GM19025 (cell line): ENCODE measurements at regions not wholly inside any gene's neighbourhood (a gene's known extent, or its start where the extent isn't known, plus 50 kb on each side); places are given as distances from the start of the nearest gene placed in this dataset.
"Not testable (repeated sequence)": the region's sequence is repeated elsewhere in the genome, so short reads cannot be mapped to it uniquely, and the experiment has no call there.

ENCODE experiments used
- ATAC-seq: cut with Tn5 transposase; IDR thresholded peaks from one replicate; pipeline ENCODE4 v1.9.1; 2021; ENCODE audit warnings: mild to moderate bottlenecking, low read depth, moderate library complexity; ENCODE audit not compliant: unreplicated experiment

DNA sequence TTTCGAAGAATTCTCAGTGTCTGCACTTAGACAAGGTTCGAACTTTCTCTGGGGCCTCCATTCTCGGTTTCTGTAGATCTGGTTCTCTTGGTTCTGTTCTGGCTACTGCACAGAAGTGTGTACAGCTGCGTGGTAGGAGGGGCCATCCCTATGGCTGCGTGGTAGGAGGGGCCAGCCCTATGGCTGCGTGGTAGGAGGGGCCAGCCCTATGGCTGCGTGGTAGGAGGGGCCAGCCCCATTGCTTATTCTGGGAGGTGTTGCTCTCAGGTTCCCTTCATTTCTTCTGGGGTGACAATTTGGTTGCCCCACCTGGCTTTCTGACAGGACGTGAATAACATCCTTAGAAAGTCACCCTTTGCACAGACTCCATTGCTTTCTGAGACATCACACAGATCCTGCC, 65.2 kb upstream of the CHST15 start:
- ATAC-seq: no peak

- ATAC-seq: no peak
These were observed 63.9 kb upstream of the CHST15 start for GRCh38 chr10:124157271-124157681.

- no peak for ATAC-seq
These were observed 63.3 kb upstream of the CHST15 start for GRCh38 chr10:124156524-124157260.

- no peak for ATAC-seq
These were observed 62.5 kb upstream of the CHST15 start for GRCh38 chr10:124155781-124156435.

GRCh38 chr10:124153023-124153826, 59.8 kb upstream of the CHST15 start:
- ATAC-seq: peak; percentile 54

DNA sequence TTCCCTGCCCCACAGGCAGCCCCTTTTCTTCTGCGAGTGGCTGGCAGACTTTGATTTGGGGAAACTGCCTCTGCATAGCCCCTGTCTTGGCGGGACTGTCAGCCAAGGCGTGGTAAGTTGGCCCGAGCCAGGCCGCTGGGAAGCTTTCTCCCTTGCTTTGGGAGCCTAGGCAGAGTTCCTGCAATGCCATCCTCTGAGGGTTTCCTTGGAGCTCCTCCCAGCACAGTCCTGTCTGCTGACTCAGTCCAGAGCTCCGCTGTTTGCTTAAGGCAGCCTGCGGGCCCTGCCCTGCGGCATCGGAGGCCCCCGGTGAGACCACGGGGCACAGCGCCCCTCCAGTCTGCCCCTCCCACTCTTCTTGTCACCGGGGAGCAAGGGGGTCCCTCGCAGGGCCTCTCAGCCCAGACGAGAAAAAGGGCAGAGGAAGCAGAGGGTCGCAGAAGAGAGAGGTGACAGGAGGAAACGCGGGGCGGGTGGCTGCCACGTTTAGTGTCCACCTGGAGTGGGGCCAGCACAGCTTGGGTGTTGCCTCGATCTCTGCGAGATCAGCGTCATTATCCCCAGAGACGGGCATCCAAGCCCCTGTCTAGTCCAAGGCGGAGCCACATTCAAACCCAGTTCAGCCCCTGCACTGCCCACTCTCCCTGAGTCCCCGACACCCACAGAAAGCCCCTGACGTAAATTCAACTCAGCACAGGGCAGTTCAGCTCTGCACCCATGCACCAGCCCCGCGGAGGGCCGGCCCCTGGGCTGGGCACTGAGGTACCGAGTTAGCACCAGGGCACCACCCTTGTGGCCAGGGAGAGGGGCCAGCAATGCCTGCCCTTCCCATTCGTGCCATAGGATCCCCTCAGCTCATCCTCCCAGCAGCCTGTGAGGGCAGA, 59.0 kb upstream of the CHST15 start:
- no peak for ATAC-seq

DNA sequence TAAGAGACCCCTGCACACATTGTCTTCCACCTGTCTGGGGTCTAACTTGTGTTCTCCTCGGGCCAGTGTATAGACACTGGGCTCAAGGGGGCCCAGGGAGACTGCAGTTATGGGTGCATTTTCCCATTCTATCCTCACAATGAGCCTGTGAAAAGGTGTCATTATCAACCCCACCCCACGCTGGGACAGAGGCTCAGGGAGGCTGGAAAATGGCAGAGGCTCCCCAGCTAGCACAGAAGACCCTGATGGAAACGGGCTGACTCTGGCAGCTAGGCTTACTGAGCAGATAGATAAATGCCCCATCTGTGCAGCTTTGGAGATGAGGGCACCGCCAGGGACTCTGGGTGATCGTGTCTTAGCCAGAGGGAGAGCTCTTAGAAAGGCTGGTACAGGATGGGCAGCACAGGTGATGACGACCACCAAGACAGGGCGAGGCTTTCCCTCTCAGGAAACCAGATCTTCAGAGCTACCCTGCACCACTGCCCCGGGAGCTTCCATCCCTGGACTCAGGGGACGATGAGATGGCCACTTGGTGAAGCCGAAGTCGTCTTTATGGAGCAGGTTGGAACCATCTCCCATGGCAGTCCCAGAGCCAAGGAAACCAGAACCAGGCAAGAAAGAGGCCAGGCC, 58.2 kb upstream of the CHST15 start:
- no peak for ATAC-seq

GRCh38 chr10:124150807-124151417, 57.5 kb upstream of the CHST15 start:
- no peak for ATAC-seq

- ATAC-seq: no peak
These were observed 56.9 kb upstream of the CHST15 start for GRCh38 chr10:124150189-124150806.

DNA sequence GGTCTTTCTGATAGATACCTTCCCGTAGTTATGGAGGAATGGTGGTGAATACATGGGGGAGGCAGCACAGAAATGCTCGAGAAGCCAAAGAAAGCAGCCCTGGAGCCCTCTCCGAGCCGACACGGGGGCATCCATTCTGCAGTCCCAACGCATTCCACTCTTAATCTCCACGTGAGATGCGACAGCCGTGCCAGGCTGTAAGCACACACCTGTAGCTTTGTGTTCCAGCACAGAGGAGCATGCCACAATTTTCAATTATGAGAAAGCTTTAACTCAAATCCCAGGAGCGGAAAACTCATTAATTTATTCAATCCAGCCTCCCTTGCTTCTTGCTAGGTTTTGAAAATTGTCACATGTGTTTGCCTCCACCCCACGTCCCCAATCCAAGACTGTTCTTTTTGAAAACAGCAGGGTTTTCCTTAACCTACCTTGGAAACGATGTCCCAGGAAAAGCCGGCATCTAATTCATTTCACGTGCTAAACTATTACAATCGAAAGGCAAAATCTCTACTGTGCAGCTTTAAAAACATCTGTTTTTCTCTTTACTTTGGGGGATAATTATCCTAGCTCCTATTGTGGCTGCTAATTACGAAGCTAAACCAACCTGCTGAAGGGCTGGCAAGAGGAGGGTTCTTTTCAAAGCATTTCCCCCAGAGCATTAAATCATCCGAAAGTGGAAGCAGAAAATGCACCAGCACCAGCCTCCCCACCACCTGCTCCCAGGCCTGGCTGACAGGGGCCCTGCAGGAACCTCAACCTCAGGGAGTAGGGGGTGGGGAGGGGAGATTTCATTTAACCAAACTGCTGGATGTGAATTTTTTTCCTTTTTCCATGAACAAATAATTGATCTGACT, 56.0 kb upstream of the CHST15 start:
- no peak for ATAC-seq

GRCh38 chr10:124148509-124149188, 55.3 kb upstream of the CHST15 start:
- not testable (repeated sequence) for ATAC-seq

- no peak for ATAC-seq
These were observed 53.1 kb upstream of the CHST15 start for GRCh38 chr10:124146483-124146882.

- no peak for ATAC-seq
These were observed 51.9 kb upstream of the CHST15 start for GRCh38 chr10:124145109-124145870.

- no peak for ATAC-seq
These were observed 51.1 kb upstream of the CHST15 start for GRCh38 chr10:124144536-124144935.

DNA sequence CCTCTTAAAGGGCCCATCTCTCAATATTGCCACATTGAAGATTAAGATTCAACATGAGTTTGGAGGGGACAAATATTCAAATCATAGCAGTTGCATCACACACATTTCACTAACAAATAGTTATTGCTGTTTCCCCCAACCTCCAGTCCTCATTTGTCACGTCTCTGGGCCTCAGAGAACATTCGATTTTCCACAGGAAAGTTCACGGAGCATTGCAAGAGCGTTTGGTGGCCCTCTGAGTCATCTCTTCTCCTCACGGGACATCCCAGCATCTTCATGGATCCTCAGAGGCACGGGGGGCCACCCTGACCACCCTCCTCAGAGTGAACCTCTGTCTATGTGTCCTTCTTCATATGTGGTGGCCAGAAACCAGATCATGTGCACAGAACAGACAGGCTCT, 50.3 kb upstream of the CHST15 start:
- ATAC-seq: no peak
